IMR-90 (cell line): ENCODE measurements at regions not wholly inside any gene's neighbourhood (a gene's known extent, or its start where the extent isn't known, plus 50 kb on each side); places are given as distances from the start of the nearest gene placed in this dataset.

Source experiments
- ATAC-seq: fragments of 200-7000 bp; cut with Tn5 transposase; 2 replicates; pipeline ENCODE4 v1.9.1; 2020; ENCODE audit warnings: low read depth, mild to moderate bottlenecking, moderate library complexity
- BruUV-seq: library from RNA; stranded (reverse); fragments of 400-500 nt; replicated peaks from 2 replicates; lab custom pipeline; 2021; lab: Mats Ljungman, UMichigan
- CTCF ChIA-PET: fragments of 300-600 bp; formaldehyde crosslinking; extraction: SDS; loops from one replicate; lab custom pipeline; 2021; ENCODE audit warnings: antibody characterized with exemption; lab: Yijun Ruan, JAX
- POLR2A ChIA-PET: fragments of 300-600 bp; sonication (Branson Sonifier 250); formaldehyde crosslinking; loops from one replicate; lab custom pipeline; 2022; ENCODE audit warnings: antibody characterized with exemption; ENCODE audit not compliant: unreplicated experiment; lab: Charles Lee
- DNase-seq: peaks from one replicate; pipeline ENCODE4 v3.0.0; 2013
- H2AFZ ChIP-seq: replicated peaks from 2 replicates; pipeline ENCODE3; 2013; ENCODE audit warnings: low read length, mild to moderate bottlenecking; ENCODE audit not compliant: poor library complexity
- H2AK5ac ChIP-seq: 2 replicates; pipeline ENCODE4 v1.6.1; 2013; ENCODE audit warnings: low read depth, low read length, inconsistent platforms
- H2AK9ac ChIP-seq: replicated peaks from 2 replicates; pipeline ENCODE3; 2013; ENCODE audit warnings: mild to moderate bottlenecking, low read depth, low read length, moderate library complexity; ENCODE audit not compliant: poor library complexity
- H2BK120ac ChIP-seq: 2 replicates; pipeline ENCODE4 v1.6.1; 2013; ENCODE audit warnings: low read depth, low read length, inconsistent platforms
- H2BK15ac ChIP-seq: 3 replicates; pipeline ENCODE4 v1.6.1; 2013; ENCODE audit warnings: low read depth, low read length, inconsistent platforms
- H2BK20ac ChIP-seq: 2 replicates; pipeline ENCODE4 v1.6.1; 2013; ENCODE audit warnings: low read depth, mild to moderate bottlenecking, inconsistent platforms, low read length, moderate library complexity
- H2BK5ac ChIP-seq: 2 replicates; pipeline ENCODE4 v1.6.1; 2013; ENCODE audit warnings: mild to moderate bottlenecking, low read depth, low read length, inconsistent platforms; ENCODE audit not compliant: poor library complexity, severe bottlenecking
- H3K14ac ChIP-seq: replicated peaks from 2 replicates; pipeline ENCODE4 v1.6.1; 2013; ENCODE audit warnings: low read depth, low read length, inconsistent platforms
- H3K18ac ChIP-seq: 2 replicates; pipeline ENCODE4 v1.6.1; 2013; ENCODE audit warnings: low read depth, low read length, control low read depth
- H3K23ac ChIP-seq: 2 replicates; pipeline ENCODE4 v1.6.1; 2013; ENCODE audit warnings: low read depth, low read length, inconsistent platforms
- H3K27ac ChIP-seq: 2 replicates; pipeline ENCODE4 v1.5.1; 2013; ENCODE audit warnings: mild to moderate bottlenecking, control low read depth, low read length; ENCODE audit not compliant: insufficient read depth
- H3K27me3 ChIP-seq: 2 replicates; pipeline ENCODE4 v1.6.1; 2013; ENCODE audit warnings: low read length; ENCODE audit not compliant: control insufficient read depth, insufficient read depth
- H3K36me3 ChIP-seq: 2 replicates; pipeline ENCODE4 v1.6.1; 2013; ENCODE audit warnings: low read length, mixed read lengths; ENCODE audit not compliant: control insufficient read depth, insufficient read depth
- H3K4ac ChIP-seq: 2 replicates; pipeline ENCODE4 v1.6.1; 2013; ENCODE audit warnings: low read depth, low read length, inconsistent platforms
- H3K4me1 ChIP-seq: 2 replicates; pipeline ENCODE4 v1.6.1; 2013; ENCODE audit warnings: low read length, mixed read lengths; ENCODE audit not compliant: control insufficient read depth, insufficient read depth
- H3K4me2 ChIP-seq: 2 replicates; pipeline ENCODE4 v1.6.1; 2013; ENCODE audit warnings: low read depth, mild to moderate bottlenecking, control low read depth, low read length, moderate library complexity
- H3K4me3 ChIP-seq: 2 replicates; pipeline ENCODE4 v1.5.1; 2013; ENCODE audit warnings: low read depth, mild to moderate bottlenecking, control low read depth, low read length, moderate library complexity; ENCODE audit not compliant: insufficient read depth
- H3K56ac ChIP-seq: 2 replicates; pipeline ENCODE4 v1.6.1; 2013; ENCODE audit warnings: low read length, inconsistent platforms; ENCODE audit not compliant: insufficient read depth; ENCODE audit errors: extremely low read depth
- H3K79me1 ChIP-seq, 2 experiments: 2 replicates each; pipeline ENCODE4 v1.6.1; 2013; ENCODE audit warnings: low read length in 2 of 2, inconsistent platforms in 1 of 2, low read depth in 1 of 2
- H3K9ac ChIP-seq: 2 replicates; pipeline ENCODE4 v1.6.1; 2013; ENCODE audit warnings: low read depth, low read length, control low read depth
- H3K9me1 ChIP-seq: 2 replicates; pipeline ENCODE4 v1.6.1; 2013; ENCODE audit warnings: low read length, inconsistent platforms; ENCODE audit not compliant: insufficient read depth
- H3K9me3 ChIP-seq: 2 replicates; pipeline ENCODE4 v1.6.1; 2013; ENCODE audit warnings: low read length; ENCODE audit not compliant: control insufficient read depth, insufficient read depth
- H4K20me1 ChIP-seq: 2 replicates; pipeline ENCODE4 v1.6.1; 2013; ENCODE audit warnings: low read length, inconsistent platforms; ENCODE audit not compliant: insufficient read depth
- H4K5ac ChIP-seq: 2 replicates; pipeline ENCODE4 v1.6.1; 2013; ENCODE audit warnings: mild to moderate bottlenecking, low read depth, low read length, control low read depth
- H4K8ac ChIP-seq, 2 experiments: 2 replicates each; pipeline ENCODE4 v1.6.1; 2013; ENCODE audit warnings: low read depth in 2 of 2, low read length in 2 of 2, control low read depth in 1 of 2, inconsistent platforms in 1 of 2
- H4K91ac ChIP-seq: 2 replicates; pipeline ENCODE4 v1.6.1; 2013; ENCODE audit warnings: low read depth, low read length, inconsistent platforms; ENCODE audit not compliant: insufficient read depth
- BHLHE40 ChIP-seq: fragments of 150-350 bp; IDR thresholded peaks from 2 replicates; pipeline ENCODE4 v1.6.1; 2016; ENCODE audit warnings: mild to moderate bottlenecking, low read depth, low read length
- CEBPB ChIP-seq: IDR thresholded peaks from 2 replicates; pipeline ENCODE4 v1.6.1; 2012; ENCODE audit warnings: low read depth, low read length, improper control_type of control experiment
- CHD1 ChIP-seq: IDR thresholded peaks from 2 replicates; pipeline ENCODE4 v1.6.1; 2012; ENCODE audit warnings: low read depth, low read length, improper control_type of control experiment
- FOS ChIP-seq: fragments of 150-350 bp; IDR thresholded peaks from 2 replicates; pipeline ENCODE4 v1.6.1; 2016; ENCODE audit warnings: low read depth, low read length
- MAFK ChIP-seq: IDR thresholded peaks from 2 replicates; pipeline ENCODE4 v1.6.1; 2012; ENCODE audit warnings: low read depth, low read length, improper control_type of control experiment
- MAZ ChIP-seq: IDR thresholded peaks from 2 replicates; pipeline ENCODE4 v1.6.1; 2012; ENCODE audit warnings: low read depth, mild to moderate bottlenecking, low read length, improper control_type of control experiment, moderate library complexity, borderline replicate concordance
- MXI1 ChIP-seq: IDR thresholded peaks from 2 replicates; pipeline ENCODE4 v1.6.1; 2012; ENCODE audit warnings: low read depth, mild to moderate bottlenecking, low read length, moderate library complexity, borderline replicate concordance
- NFE2L2 ChIP-seq: fragments of 150-350 bp; IDR thresholded peaks from 2 replicates; pipeline ENCODE4 v1.6.1; 2016; ENCODE audit warnings: low read depth, mild to moderate bottlenecking, low read length
- POLR2A ChIP-seq: IDR thresholded peaks from 2 replicates; pipeline ENCODE4 v1.6.1; 2012; ENCODE audit warnings: mild to moderate bottlenecking, low read depth, low read length
- RAD21 ChIP-seq: IDR thresholded peaks from 2 replicates; pipeline ENCODE4 v1.6.1; 2012; ENCODE audit warnings: low read length, improper control_type of control experiment
- RCOR1 ChIP-seq: IDR thresholded peaks from 2 replicates; pipeline ENCODE4 v1.6.1; 2012; ENCODE audit warnings: mild to moderate bottlenecking, low read length, improper control_type of control experiment; ENCODE audit not compliant: insufficient replicate concordance
- RFX5 ChIP-seq: IDR thresholded peaks from 2 replicates; pipeline ENCODE4 v1.8.0; 2012; ENCODE audit warnings: low read depth, mild to moderate bottlenecking, low read length, moderate library complexity
- SMC3 ChIP-seq: fragments of 150-350 bp; IDR thresholded peaks from 2 replicates; pipeline ENCODE4 v1.6.1; 2016; ENCODE audit warnings: low read depth, mild to moderate bottlenecking, antibody characterized with exemption, low read length, moderate library complexity
- USF2 ChIP-seq: fragments of 150-350 bp; IDR thresholded peaks from 2 replicates; pipeline ENCODE4 v1.6.1; 2017; ENCODE audit warnings: mild to moderate bottlenecking, antibody characterized with exemption, low read length, low read depth
- WGBS, 2 experiments: methylation state at CpG; one replicate each; pipeline versions ENCODE4 v1.1.5 to v1.1.7; 2013; ENCODE audit warnings: missing lambda C conversion rate in 2 of 2; ENCODE audit not compliant: insufficient read length in 1 of 2; ENCODE audit errors: extremely low coverage in 2 of 2; 5-methylcytosine and 5-hydroxymethylcytosine counted together
- dilution Hi-C: fragments of 300-500 bp; cut with HindIII; formaldehyde crosslinking; loops from one replicate; pipeline ENCODE4 v1.14.3; 2018; ENCODE audit warnings: low sequenced_read_pairs; ENCODE audit not compliant: unreplicated experiment
- in situ Hi-C: fragments of 300-500 bp; cut with MboI; formaldehyde crosslinking; loops from 3 replicates; pipeline ENCODE4 v1.14.3; 2019; ENCODE audit warnings: low sequenced_read_pairs, inconsistent platforms, mixed read lengths
- intact Hi-C: fragments of 100-400 bp; cut with micrococcal nuclease; formaldehyde crosslinking; loops from 2 replicates; pipeline ENCODE4 v1.10.0; 2022
- TF ChIP-seq, protein P1 (sequence below): fragments of 150-350 bp; IDR thresholded peaks from 2 replicates; pipeline ENCODE4 v1.6.1; 2016; ENCODE audit warnings: low read depth, mild to moderate bottlenecking, low read length, moderate library complexity, borderline replicate concordance
- TF ChIP-seq, protein P2 (sequence below): conservative IDR thresholded peaks from 2 replicates; pipeline ENCODE4 v1.5.1; 2012; ENCODE audit warnings: mild to moderate bottlenecking, low read depth, low read length, improper control_type of control experiment

DNA sequence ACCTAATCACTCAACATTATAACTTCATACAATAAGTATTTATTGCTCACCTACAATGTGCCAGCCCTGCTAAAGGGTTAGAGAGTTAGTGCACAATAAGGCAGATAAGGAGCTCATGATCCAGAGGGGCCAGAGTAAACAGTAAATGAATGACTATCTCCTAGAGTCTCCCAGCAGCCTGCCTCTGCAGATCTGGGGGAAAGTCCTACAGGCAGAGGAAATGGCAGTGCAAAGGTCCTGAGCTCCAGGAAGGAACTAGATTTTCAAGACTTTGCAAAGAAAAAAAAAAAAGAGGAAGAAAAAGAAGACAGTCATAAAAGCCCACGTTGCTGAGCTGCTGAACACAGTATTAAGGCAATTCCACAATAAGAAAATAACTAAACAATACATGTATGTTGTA is 160.1 kb downstream of the SIM1 start:
- in situ Hi-C loops: no loop called here

More for the DNA sequence above, 160.1 kb downstream of the SIM1 start:
- peak overlapping the region; percentile 47 for H3K4ac ChIP-seq
- H4K8ac ChIP-seq: no peak overlapping the region; a peak in 2 of 4 replicates
- H3K23ac ChIP-seq: no peak overlapping the region
- no peak overlapping the region for H2BK5ac ChIP-seq
- peak overlapping the region; percentile 67 for H2BK20ac ChIP-seq
- H4K20me1 ChIP-seq: no peaks in the 10 kb centered on the region
- no peaks in the 10 kb centered on the region for H3K9me3 ChIP-seq
- TF ChIP-seq NFE2L2 (no peak), MAZ (no peak), MAFK (no peak), RAD21 (no peak), SMC3 (no peak), POLR2A (no peak), RCOR1 (no peak), MXI1 (no peak), BHLHE40 (no peak), FOS (no peak), CHD1 (no peak), USF2 (no peak), CEBPB (no peak), RFX5 (no peak)
- TF ChIP-seq, protein P1, sequence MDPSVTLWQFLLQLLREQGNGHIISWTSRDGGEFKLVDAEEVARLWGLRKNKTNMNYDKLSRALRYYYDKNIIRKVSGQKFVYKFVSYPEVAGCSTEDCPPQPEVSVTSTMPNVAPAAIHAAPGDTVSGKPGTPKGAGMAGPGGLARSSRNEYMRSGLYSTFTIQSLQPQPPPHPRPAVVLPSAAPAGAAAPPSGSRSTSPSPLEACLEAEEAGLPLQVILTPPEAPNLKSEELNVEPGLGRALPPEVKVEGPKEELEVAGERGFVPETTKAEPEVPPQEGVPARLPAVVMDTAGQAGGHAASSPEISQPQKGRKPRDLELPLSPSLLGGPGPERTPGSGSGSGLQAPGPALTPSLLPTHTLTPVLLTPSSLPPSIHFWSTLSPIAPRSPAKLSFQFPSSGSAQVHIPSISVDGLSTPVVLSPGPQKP: no peak
- TF ChIP-seq, protein P2, sequence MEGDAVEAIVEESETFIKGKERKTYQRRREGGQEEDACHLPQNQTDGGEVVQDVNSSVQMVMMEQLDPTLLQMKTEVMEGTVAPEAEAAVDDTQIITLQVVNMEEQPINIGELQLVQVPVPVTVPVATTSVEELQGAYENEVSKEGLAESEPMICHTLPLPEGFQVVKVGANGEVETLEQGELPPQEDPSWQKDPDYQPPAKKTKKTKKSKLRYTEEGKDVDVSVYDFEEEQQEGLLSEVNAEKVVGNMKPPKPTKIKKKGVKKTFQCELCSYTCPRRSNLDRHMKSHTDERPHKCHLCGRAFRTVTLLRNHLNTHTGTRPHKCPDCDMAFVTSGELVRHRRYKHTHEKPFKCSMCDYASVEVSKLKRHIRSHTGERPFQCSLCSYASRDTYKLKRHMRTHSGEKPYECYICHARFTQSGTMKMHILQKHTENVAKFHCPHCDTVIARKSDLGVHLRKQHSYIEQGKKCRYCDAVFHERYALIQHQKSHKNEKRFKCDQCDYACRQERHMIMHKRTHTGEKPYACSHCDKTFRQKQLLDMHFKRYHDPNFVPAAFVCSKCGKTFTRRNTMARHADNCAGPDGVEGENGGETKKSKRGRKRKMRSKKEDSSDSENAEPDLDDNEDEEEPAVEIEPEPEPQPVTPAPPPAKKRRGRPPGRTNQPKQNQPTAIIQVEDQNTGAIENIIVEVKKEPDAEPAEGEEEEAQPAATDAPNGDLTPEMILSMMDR: no peak
- no peak overlapping the region for H3K56ac ChIP-seq
- POLR2A ChIA-PET: interaction anchor here (0.6 kb wide), 1 partner anchor 12 kb away, joined by 11 read pairs; no protein-coding TSS in a partner anchor
- no CpG with 5 or more reads among the region's 1 CpG for WGBS, 2 experiments
- peaks cover 7% of the 10 kb centered on the region; the same call in 1 of the 2 replicates for H3K4me1 ChIP-seq
- no peak overlapping the region for H3K14ac ChIP-seq
- H2AK9ac ChIP-seq: no peak overlapping the region
- peak overlapping the region; percentile 25; the same call in 1 of the 2 replicates for H2BK120ac ChIP-seq
- BruUV-seq: no TSS peak
- no peaks in the 10 kb centered on the region for H3K36me3 ChIP-seq
- intact Hi-C loops: loop anchor here (5.0 kb wide), 1 partner anchor 38 kb away; no protein-coding TSS in a partner anchor
- dilution Hi-C loops: no loop called here
- H3K4me2 ChIP-seq: no peak overlapping the region
- ATAC-seq: no peak
- H3K27me3 ChIP-seq: no peaks in the 10 kb centered on the region
- H2BK15ac ChIP-seq: peak overlapping the region; percentile 10; the same call in 1 of the 3 replicates
- no peak overlapping the region for H3K9ac ChIP-seq
- CTCF ChIA-PET: no interaction called here
- H2AK5ac ChIP-seq: no peak overlapping the region
- peak overlapping the region; percentile 40 for H2AFZ ChIP-seq
- no peak overlapping the region for H3K4me3 ChIP-seq
- H3K18ac ChIP-seq: no peak overlapping the region
- no peaks in the 10 kb centered on the region; the same call in 1 of the 2 replicates for H3K9me1 ChIP-seq
- no peaks in the 10 kb centered on the region for H3K79me1 ChIP-seq
- peak overlapping the region; percentile 12; the same call in 1 of the 2 replicates for H4K91ac ChIP-seq
- H4K5ac ChIP-seq: no peak overlapping the region
- no peak for DNase-seq
- H3K27ac ChIP-seq: no peak overlapping the region
